Tibial artery (tissue), 4 donors: ENCODE measurements at regions not wholly inside any gene's neighbourhood (a gene's known extent, or its start where the extent isn't known, plus 50 kb on each side); places are given as distances from the start of the nearest gene placed in this dataset.

Experiments used
- DNase-seq, 2 donors: peaks; one replicate each; pipeline ENCODE4 v3.0.0-alpha.2; 2019
- H3K27ac ChIP-seq, 2 donors: fragments of 200-600 bp; sonication (generic) in 1 of 2; 1 replicate in 1 of 2; 2 replicates in 1 of 2; pipeline ENCODE4 v1.5.1; 2018 to 2019; ENCODE audit warnings: mild to moderate bottlenecking in 1 of 2
- H3K27me3 ChIP-seq, 2 donors: fragments of 200-600 bp; sonication (generic) in 1 of 2; one replicate each; pipeline versions ENCODE4 v1.5.1 to v1.6.0; 2016 to 2019
- H3K36me3 ChIP-seq, 3 donors: fragments of 200-600 bp; sonication (generic) in 2 of 3; one replicate each; pipeline ENCODE4 v1.5.1; 2016 to 2019; ENCODE audit warnings: mild to moderate bottlenecking in 2 of 3
- H3K4me1 ChIP-seq, 4 donors: fragments of 200-600 bp; sonication (generic) in 2 of 4; 1 replicate in 3 of 4; 2 replicates in 1 of 4; pipeline ENCODE4 v1.5.1; 2016 to 2019
- H3K4me3 ChIP-seq, 2 donors: fragments of 200-600 bp; sonication (generic) in 1 of 2; 1 replicate in 1 of 2; 2 replicates in 1 of 2; pipeline ENCODE4 v1.5.1; 2018 to 2019; ENCODE audit warnings: mild to moderate bottlenecking in 2 of 2
- H3K9me3 ChIP-seq, 3 donors: fragments of 200-600 bp; sonication (generic) in 1 of 3; one replicate each; pipeline ENCODE4 v1.5.1; 2016 to 2019
- CTCF ChIP-seq, 2 experiments: fragments of 200-600 bp in 1 of 2; fragments of 450-650 bp in 1 of 2; IDR thresholded peaks; one replicate each; pipeline ENCODE4 v1.5.1; 2017 to 2019; ENCODE audit warnings: antibody characterized with exemption in 2 of 2, mild to moderate bottlenecking in 1 of 2, moderate library complexity in 1 of 2
- intact Hi-C: fragments of 100-400 bp; cut with DNase I; formaldehyde crosslinking; loops from one replicate; pipeline ENCODE4 v1.15.0; 2023; ENCODE audit warnings: low total_unique reads

- DNase-seq = no peak
- no peak for TF ChIP-seq CTCF (IDR thresholded peaks at IDR 0.05)
- Histone ChIP-seq H3K27ac (no peak overlapping the region), H3K36me3 (no peaks in the 10 kb centered on the region), H3K4me1 (no peaks in the 10 kb centered on the region), H3K27me3 (no peaks in the 10 kb centered on the region), H3K4me3 (no peak overlapping the region), H3K9me3 (peaks cover 0 to 2% (median 0%) of the 10 kb centered on the region in 3 donors)
- intact Hi-C loops = no loop called here
Observed at GRCh38 chr17:14699574-14700185, 398.8 kb downstream of the HS3ST3B1 start.

- no peaks in the 10 kb centered on the region for H3K27me3 ChIP-seq
- intact Hi-C loops = no loop called here
- H3K4me3 ChIP-seq = no peak overlapping the region
- no peak overlapping the region for H3K27ac ChIP-seq
- H3K4me1 ChIP-seq = no peaks in the 10 kb centered on the region
- H3K9me3 ChIP-seq = no peaks in the 10 kb centered on the region
- H3K36me3 ChIP-seq = no peaks in the 10 kb centered on the region
- TF ChIP-seq CTCF (IDR thresholded peaks at IDR 0.05) = no peak
- no peak for DNase-seq
Observed at GRCh38 chr17:14693382-14693781, 392.5 kb downstream of the HS3ST3B1 start.

- Histone ChIP-seq H3K9me3 (no peaks in the 10 kb centered on the region), H3K27me3 (no peaks in the 10 kb centered on the region), H3K4me1 (no peaks in the 10 kb centered on the region), H3K4me3 (no peak overlapping the region), H3K36me3 (no peaks in the 10 kb centered on the region), H3K27ac (no peak overlapping the region)
- TF ChIP-seq CTCF (IDR thresholded peaks at IDR 0.05) = no peak
- intact Hi-C loops = no loop called here
- no peak for DNase-seq
Observed at GRCh38 chr17:14690704-14691103, 389.8 kb downstream of the HS3ST3B1 start.

- H3K27me3 ChIP-seq = no peaks in the 10 kb centered on the region
Observed at GRCh38 chr17:14688134-14688533, 387.3 kb downstream of the HS3ST3B1 start.

GRCh38 chr17:14672830-14673229, 371.9 kb downstream of the HS3ST3B1 start:
- no peaks in the 10 kb centered on the region for H3K27me3 ChIP-seq
- no peaks in the 10 kb centered on the region for H3K36me3 ChIP-seq
- intact Hi-C loops = no loop called here
- H3K4me1 ChIP-seq = no peaks in the 10 kb centered on the region
- no peak overlapping the region for H3K27ac ChIP-seq
- no peak overlapping the region for H3K4me3 ChIP-seq
- no peaks in the 10 kb centered on the region for H3K9me3 ChIP-seq
- no peak for TF ChIP-seq CTCF (IDR thresholded peaks at IDR 0.05)
- no peak for DNase-seq

More at GRCh38 chr17:14688134-14688533, 387.3 kb downstream of the HS3ST3B1 start:
- no peaks in the 10 kb centered on the region for H3K9me3 ChIP-seq
- no peaks in the 10 kb centered on the region for H3K36me3 ChIP-seq
- intact Hi-C loops = no loop called here
- no peak for DNase-seq
- no peak overlapping the region for H3K4me3 ChIP-seq
- TF ChIP-seq CTCF (IDR thresholded peaks at IDR 0.05) = no peak
- no peak overlapping the region for H3K27ac ChIP-seq
- no peaks in the 10 kb centered on the region for H3K4me1 ChIP-seq

- no peaks in the 10 kb centered on the region for H3K36me3 ChIP-seq
- H3K27ac ChIP-seq = no peak overlapping the region
- no peak for TF ChIP-seq CTCF (IDR thresholded peaks at IDR 0.05)
- no peaks in the 10 kb centered on the region for H3K9me3 ChIP-seq
- no peak overlapping the region for H3K4me3 ChIP-seq
- H3K4me1 ChIP-seq = no peaks in the 10 kb centered on the region
- intact Hi-C loops = no loop called here
- no peak for DNase-seq
- no peaks in the 10 kb centered on the region for H3K27me3 ChIP-seq
Observed at GRCh38 chr17:14670861-14671260, 370.0 kb downstream of the HS3ST3B1 start.
